GM12878 (cell line): ENCODE measurements at regions not wholly inside any gene's neighbourhood (a gene's known extent, or its start where the extent isn't known, plus 50 kb on each side); places are given as distances from the start of the nearest gene placed in this dataset.

Experiments
- ATAC-seq: fragments of 200-7000 bp; cut with Tn5 transposase; 3 replicates; pipeline ENCODE4 v1.9.1; 2020; ENCODE audit warnings: mild to moderate bottlenecking, moderate library complexity
- BruUV-seq: library from RNA; stranded (reverse); fragments of 400-500 nt; replicated peaks from 2 replicates; lab custom pipeline; 2021; lab: Mats Ljungman, UMichigan
- CTCF ChIA-PET: fragments of 300-600 bp; sonication (Branson Sonifier 250); formaldehyde crosslinking; extraction: SDS; loops from one replicate; lab custom pipeline; 2021; ENCODE audit warnings: inconsistent platforms; lab: Yijun Ruan, JAX
- POLR2A ChIA-PET: fragments of 350-600 bp; formaldehyde crosslinking; extraction: SDS; loops from one replicate; lab custom pipeline; 2021; ENCODE audit warnings: inconsistent platforms; lab: Charles Lee
- RAD21 ChIA-PET: fragments of 300-600 bp; sonication (Branson Sonifier 250); formaldehyde crosslinking; loops from one replicate; lab custom pipeline; 2023; ENCODE audit warnings: antibody characterized with exemption; ENCODE audit not compliant: unreplicated experiment; lab: Charles Lee
- SMC1A ChIA-PET: fragments of 300-600 bp; sonication (Branson Sonifier 250); formaldehyde crosslinking; loops from one replicate; lab custom pipeline; 2023; ENCODE audit not compliant: unreplicated experiment, uncharacterized antibody; lab: Charles Lee
- DNase-seq: peaks from one replicate; pipeline ENCODE4 v3.0.0-alpha.2; 2011; ENCODE audit warnings: low read depth, low spot score
- FAIRE-seq: peaks from 3 replicates; lab custom pipeline; 2011; peaks lifted over from hg19 to GRCh38; lab: Jason Lieb, UNC
- H2AFZ ChIP-seq: 2 replicates; pipeline ENCODE4 v1.6.0; 2011; ENCODE audit warnings: low read depth, low read length, control low read depth; ENCODE audit not compliant: control insufficient read depth
- H3K27ac ChIP-seq: 2 replicates; pipeline ENCODE4 v1.5.1; 2011; ENCODE audit warnings: control low read depth; ENCODE audit not compliant: control insufficient read depth, insufficient read depth
- H3K27me3 ChIP-seq, 2 experiments: replicated peaks in 1 of 2; 2 replicates each; pipeline versions ENCODE4 v1.6.0 to v1.6.1; 2011; ENCODE audit warnings: low read length in 1 of 2; ENCODE audit not compliant: control insufficient read depth in 2 of 2, insufficient read depth in 2 of 2
- H3K36me3 ChIP-seq, 2 experiments: 2 replicates each; pipeline ENCODE4 v1.5.1; 2011; ENCODE audit warnings: low read length in 1 of 2; ENCODE audit not compliant: control insufficient read depth in 2 of 2, insufficient read depth in 2 of 2
- H3K4me1 ChIP-seq: 2 replicates; pipeline ENCODE4 v1.6.1; 2011; ENCODE audit warnings: mild to moderate bottlenecking, low read length, moderate library complexity, mixed read lengths; ENCODE audit not compliant: control insufficient read depth, insufficient read depth
- H3K4me2 ChIP-seq: 2 replicates; pipeline ENCODE4 v1.6.0; 2011; ENCODE audit warnings: control low read depth; ENCODE audit not compliant: control insufficient read depth, insufficient read depth
- H3K4me3 ChIP-seq: fragments of 200-600 bp; sonication (generic); 2 replicates; pipeline ENCODE4 v1.5.1; 2016
- H3K79me2 ChIP-seq: 2 replicates; pipeline ENCODE4 v1.6.0; 2011; ENCODE audit warnings: low read length; ENCODE audit not compliant: control insufficient read depth, insufficient read depth
- H3K9ac ChIP-seq: 2 replicates; pipeline ENCODE4 v1.8.0; 2011; ENCODE audit warnings: low read length, control low read depth, mixed read lengths; ENCODE audit not compliant: control insufficient read depth, insufficient read depth
- H3K9me3 ChIP-seq: replicated peaks from 3 replicates; pipeline ENCODE4 v1.5.1; 2011; ENCODE audit warnings: mild to moderate bottlenecking, low read length; ENCODE audit not compliant: control insufficient read depth, insufficient read depth
- H4K20me1 ChIP-seq: 2 replicates; pipeline ENCODE4 v1.6.0; 2011; ENCODE audit not compliant: control insufficient read depth, insufficient read depth
- ATF2 ChIP-seq: IDR thresholded peaks from 2 replicates; pipeline ENCODE4 v1.6.1; 2012; ENCODE audit warnings: low read length, inconsistent platforms
- ESRRA ChIP-seq: IDR thresholded peaks from 2 replicates; pipeline ENCODE4 v1.6.1; 2012; ENCODE audit warnings: mild to moderate bottlenecking, low read length, improper control_type of control experiment
- IRF3 ChIP-seq: fragments of 450-650 bp; IDR thresholded peaks from 2 replicates; pipeline ENCODE4 v1.6.1; 2014; ENCODE audit warnings: mild to moderate bottlenecking
- MEF2A ChIP-seq: IDR thresholded peaks from 2 replicates; pipeline ENCODE4 v1.6.1; 2011; ENCODE audit warnings: low read depth, mild to moderate bottlenecking, low read length, moderate library complexity; ENCODE audit not compliant: insufficient read depth
- MYB ChIP-seq: fragments of 150-350 bp; IDR thresholded peaks from 2 replicates; pipeline ENCODE4 v1.6.1; 2014; ENCODE audit warnings: mild to moderate bottlenecking, low read depth, low read length, borderline replicate concordance
- NFIC ChIP-seq: IDR thresholded peaks from 2 replicates; pipeline ENCODE4 v1.6.1; 2012; ENCODE audit warnings: low read depth, mild to moderate bottlenecking, inconsistent platforms, low read length, moderate library complexity
- NFYA ChIP-seq: IDR thresholded peaks from 2 replicates; pipeline ENCODE4 v1.6.1; 2011; ENCODE audit warnings: low read depth, mild to moderate bottlenecking, low read length, improper control_type of control experiment, borderline replicate concordance
- RB1 ChIP-seq: fragments of 450-650 bp; formaldehyde crosslinking; IDR thresholded peaks from 2 replicates; pipeline ENCODE4 v1.6.1; 2017; ENCODE audit warnings: mild to moderate bottlenecking, borderline replicate concordance
- RUNX3 ChIP-seq: IDR thresholded peaks from 2 replicates; pipeline ENCODE4 v1.6.1; 2012; ENCODE audit warnings: low read length, inconsistent platforms
- SPI1 ChIP-seq: IDR thresholded peaks from 2 replicates; pipeline ENCODE4 v1.6.1; 2011; ENCODE audit warnings: low read depth, mild to moderate bottlenecking, low read length, moderate library complexity, borderline replicate concordance; ENCODE audit not compliant: insufficient read depth
- YBX1 ChIP-seq: fragments of 450-650 bp; IDR thresholded peaks from 2 replicates; pipeline ENCODE4 v1.6.1; 2016; ENCODE audit warnings: antibody characterized with exemption
- WGBS: methylation state at CpG from one replicate; pipeline ENCODE4 v1.1.6; 2016; ENCODE audit warnings: low lambda C conversion rate; ENCODE audit not compliant: insufficient replicate concordance, insufficient coverage; ENCODE audit errors: missing lambda C conversion rate; 5-methylcytosine and 5-hydroxymethylcytosine counted together
- in situ Hi-C: fragments of 300-500 bp; cut with MboI; formaldehyde crosslinking; loops from 9 replicates; pipeline ENCODE4 v1.14.3; 2018; ENCODE audit warnings: mixed read lengths
- intact Hi-C: fragments of 100-400 bp; cut with micrococcal nuclease; formaldehyde crosslinking; loops from one replicate; pipeline ENCODE4 v1.14.2; 2022; ENCODE audit not compliant: unreplicated experiment

- H3K79me2 ChIP-seq, result no peaks in the 10 kb centered on the region
- POLR2A ChIA-PET, result no interaction called here
- peak overlapping the region; percentile 47; the same call in 1 of the 2 replicates for H3K27ac ChIP-seq
- H4K20me1 ChIP-seq, result no peaks in the 10 kb centered on the region
- no peaks in the 10 kb centered on the region for H3K4me1 ChIP-seq
- peak; percentile 68 for FAIRE-seq
- SMC1A ChIA-PET, result interaction anchor here (1.0 kb wide), 1 partner anchor 70 kb away, joined by 4 read pairs; no protein-coding TSS in a partner anchor
- RAD21 ChIA-PET, result no interaction called here
- peak; percentile 92 for ATAC-seq
- DNase-seq, result peak; percentile 30
- CTCF ChIA-PET, result interaction anchor here (0.5 kb wide), 1 partner anchor 208 kb away, joined by 3 read pairs; no protein-coding TSS in a partner anchor
- no peaks in the 10 kb centered on the region for H3K27me3 ChIP-seq
- H3K9ac ChIP-seq, result no peak overlapping the region
- 0 out of 2 replicates have a peak overlapping the region, but pooled peaks have one; percentile 1 for H3K4me2 ChIP-seq
- no peaks in the 10 kb centered on the region for H3K9me3 ChIP-seq
- no TSS peak for BruUV-seq
- in situ Hi-C loops (no loop called here), intact Hi-C loops (no loop called here)
- H2AFZ ChIP-seq, result no peak overlapping the region
- no peaks in the 10 kb centered on the region for H3K36me3 ChIP-seq
- no peak overlapping the region for H3K4me3 ChIP-seq
- TF ChIP-seq IRF3 (no peak), MEF2A (0 out of 2 replicates have a peak, but pooled peaks have one; percentile 5), YBX1 (no peak), ATF2 (0 out of 2 replicates have a peak, but pooled peaks have one; percentile 28), ESRRA (no peak), RB1 (no peak), NFYA (no peak), MYB (no peak), SPI1 (peak; percentile 25; the same call in 1 of the 2 replicates), NFIC (peak; percentile 28; the same call in 1 of the 2 replicates), RUNX3 (peak; percentile 48)
- 0% methylated on average over 1 of the region's 1 CpG for WGBS
Observed at GRCh38 chrX:16067886-16068515, 55.4 kb upstream of the GRPR start.
